Ascending aorta (tissue), 2 donors: ENCODE measurements at regions not wholly inside any gene's neighbourhood (a gene's known extent, or its start where the extent isn't known, plus 50 kb on each side); places are given as distances from the start of the nearest gene placed in this dataset.

Experiments
- DNase-seq, 2 donors: peaks; one replicate each; pipeline ENCODE4 v3.0.0-alpha.2; 2019; ENCODE audit warnings: low spot score in 2 of 2
- H3K27ac ChIP-seq, 2 donors: fragments of 200-600 bp; sonication (generic); one replicate each; pipeline ENCODE4 v1.5.1; 2016 to 2017; ENCODE audit warnings: mild to moderate bottlenecking in 1 of 2
- H3K27me3 ChIP-seq: fragments of 200-600 bp; sonication (generic); one replicate; pipeline ENCODE4 v1.5.1; 2017
- H3K36me3 ChIP-seq, 2 donors: fragments of 200-600 bp; sonication (generic); one replicate each; pipeline ENCODE4 v1.5.1; 2016
- H3K4me1 ChIP-seq, 2 donors: fragments of 200-600 bp; sonication (generic); one replicate each; pipeline ENCODE4 v1.5.1; 2016 to 2017; ENCODE audit warnings: mild to moderate bottlenecking in 1 of 2
- H3K4me3 ChIP-seq, 2 donors: fragments of 200-600 bp; sonication (generic); one replicate each; pipeline ENCODE4 v1.5.1; 2016 to 2017; ENCODE audit warnings: mild to moderate bottlenecking in 1 of 2
- H3K9me3 ChIP-seq, 2 donors: fragments of 200-600 bp; sonication (generic); one replicate each; pipeline ENCODE4 v1.5.1; 2016
- intact Hi-C: fragments of 100-400 bp; cut with DNase I; formaldehyde crosslinking; loops from one replicate; pipeline ENCODE4 v1.15.1; 2023
- TF ChIP-seq, protein P1 (sequence below), 3 experiments: fragments of 200-600 bp in 2 of 3; fragments of 450-650 bp in 1 of 3; sonication (generic) in 2 of 3; IDR thresholded peaks; one replicate each; pipeline ENCODE4 v1.5.1; 2016 to 2019; ENCODE audit warnings: antibody characterized with exemption in 3 of 3, mild to moderate bottlenecking in 1 of 3, moderate library complexity in 1 of 3

- TF ChIP-seq, protein P1, sequence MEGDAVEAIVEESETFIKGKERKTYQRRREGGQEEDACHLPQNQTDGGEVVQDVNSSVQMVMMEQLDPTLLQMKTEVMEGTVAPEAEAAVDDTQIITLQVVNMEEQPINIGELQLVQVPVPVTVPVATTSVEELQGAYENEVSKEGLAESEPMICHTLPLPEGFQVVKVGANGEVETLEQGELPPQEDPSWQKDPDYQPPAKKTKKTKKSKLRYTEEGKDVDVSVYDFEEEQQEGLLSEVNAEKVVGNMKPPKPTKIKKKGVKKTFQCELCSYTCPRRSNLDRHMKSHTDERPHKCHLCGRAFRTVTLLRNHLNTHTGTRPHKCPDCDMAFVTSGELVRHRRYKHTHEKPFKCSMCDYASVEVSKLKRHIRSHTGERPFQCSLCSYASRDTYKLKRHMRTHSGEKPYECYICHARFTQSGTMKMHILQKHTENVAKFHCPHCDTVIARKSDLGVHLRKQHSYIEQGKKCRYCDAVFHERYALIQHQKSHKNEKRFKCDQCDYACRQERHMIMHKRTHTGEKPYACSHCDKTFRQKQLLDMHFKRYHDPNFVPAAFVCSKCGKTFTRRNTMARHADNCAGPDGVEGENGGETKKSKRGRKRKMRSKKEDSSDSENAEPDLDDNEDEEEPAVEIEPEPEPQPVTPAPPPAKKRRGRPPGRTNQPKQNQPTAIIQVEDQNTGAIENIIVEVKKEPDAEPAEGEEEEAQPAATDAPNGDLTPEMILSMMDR (IDR thresholded peaks at IDR 0.05): no peak
- intact Hi-C loops: no loop called here
These were observed 1259.5 kb upstream of the PIK3C3 start for GRCh38 chr18:40695526-40695925.

DNA sequence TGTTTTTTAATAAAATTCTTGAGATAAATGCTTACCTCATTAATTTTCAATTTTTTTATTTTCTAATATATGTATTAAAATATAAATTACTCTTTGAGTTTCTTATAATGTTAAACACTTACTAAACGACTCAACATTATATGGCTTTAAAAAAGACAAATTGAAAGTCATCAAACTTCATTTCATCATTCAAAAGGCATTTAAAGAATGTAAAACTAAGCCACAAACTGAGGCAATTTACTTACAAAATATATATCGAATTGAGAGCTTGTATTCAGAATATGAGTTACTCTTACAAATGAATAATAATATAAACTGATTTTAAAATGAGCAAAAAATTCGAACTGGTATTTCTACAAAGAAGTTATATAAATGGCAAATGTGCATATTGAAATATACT lies 1262.2 kb upstream of the PIK3C3 start:
- H3K9me3 ChIP-seq: no peaks in the 10 kb centered on the region
- no peak overlapping the region for H3K4me3 ChIP-seq
- no peak overlapping the region for H3K27ac ChIP-seq
- intact Hi-C loops: no loop called here
- no peaks in the 10 kb centered on the region for H3K4me1 ChIP-seq
- no peaks in the 10 kb centered on the region for H3K36me3 ChIP-seq
- TF ChIP-seq, protein P1 (IDR thresholded peaks at IDR 0.05): no peak
- H3K27me3 ChIP-seq: no peaks in the 10 kb centered on the region
- no peak for DNase-seq

More at GRCh38 chr18:40695526-40695925, 1259.5 kb upstream of the PIK3C3 start:
- DNase-seq: no peak
- Histone ChIP-seq H3K27ac (no peak overlapping the region), H3K36me3 (no peaks in the 10 kb centered on the region), H3K27me3 (no peaks in the 10 kb centered on the region), H3K4me3 (no peak overlapping the region), H3K4me1 (no peaks in the 10 kb centered on the region), H3K9me3 (no peaks in the 10 kb centered on the region)

GRCh38 chr18:40690062-40690461 lies 1265.0 kb upstream of the PIK3C3 start:
- TF ChIP-seq, protein P1 (IDR thresholded peaks at IDR 0.05): no peak
- Histone ChIP-seq H3K4me1 (no peaks in the 10 kb centered on the region), H3K27me3 (no peaks in the 10 kb centered on the region), H3K27ac (no peak overlapping the region), H3K36me3 (no peaks in the 10 kb centered on the region), H3K4me3 (no peak overlapping the region), H3K9me3 (no peaks in the 10 kb centered on the region)
- intact Hi-C loops: no loop called here
- no peak for DNase-seq

GRCh38 chr18:40687399-40687798 lies 1267.6 kb upstream of the PIK3C3 start:
- intact Hi-C loops: no loop called here
- Histone ChIP-seq H3K4me1 (no peaks in the 10 kb centered on the region), H3K36me3 (no peaks in the 10 kb centered on the region), H3K27me3 (no peaks in the 10 kb centered on the region), H3K27ac (no peak overlapping the region), H3K9me3 (no peaks in the 10 kb centered on the region), H3K4me3 (no peak overlapping the region)
- no peak for DNase-seq
- TF ChIP-seq, protein P1 (IDR thresholded peaks at IDR 0.05): no peak

DNA sequence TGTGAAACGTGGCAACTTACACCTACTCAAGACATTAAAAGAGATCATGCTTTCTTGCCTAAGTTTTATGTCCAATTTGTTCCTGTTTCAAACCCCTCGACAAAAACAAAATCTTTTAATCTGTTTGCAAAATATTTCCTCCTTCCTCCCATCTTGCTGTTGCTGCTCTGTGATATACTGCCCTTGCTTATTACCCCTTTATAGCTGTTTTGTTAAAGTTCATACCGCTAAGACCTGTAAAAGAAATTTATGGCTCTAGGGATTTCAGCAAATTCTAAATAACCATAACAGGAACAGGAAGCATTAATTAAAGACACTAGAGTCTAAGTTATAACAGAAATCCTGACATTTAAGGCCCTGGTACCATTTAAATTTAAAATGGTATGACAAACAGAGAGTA lies 1268.2 kb upstream of the PIK3C3 start:
- H3K4me3 ChIP-seq: no peak overlapping the region
- no peaks in the 10 kb centered on the region for H3K27me3 ChIP-seq
- H3K27ac ChIP-seq: no peak overlapping the region
- TF ChIP-seq, protein P1 (IDR thresholded peaks at IDR 0.05): no peak
- DNase-seq: no peak
- no peaks in the 10 kb centered on the region for H3K4me1 ChIP-seq
- intact Hi-C loops: no loop called here
- H3K36me3 ChIP-seq: no peaks in the 10 kb centered on the region
- no peaks in the 10 kb centered on the region for H3K9me3 ChIP-seq

DNA sequence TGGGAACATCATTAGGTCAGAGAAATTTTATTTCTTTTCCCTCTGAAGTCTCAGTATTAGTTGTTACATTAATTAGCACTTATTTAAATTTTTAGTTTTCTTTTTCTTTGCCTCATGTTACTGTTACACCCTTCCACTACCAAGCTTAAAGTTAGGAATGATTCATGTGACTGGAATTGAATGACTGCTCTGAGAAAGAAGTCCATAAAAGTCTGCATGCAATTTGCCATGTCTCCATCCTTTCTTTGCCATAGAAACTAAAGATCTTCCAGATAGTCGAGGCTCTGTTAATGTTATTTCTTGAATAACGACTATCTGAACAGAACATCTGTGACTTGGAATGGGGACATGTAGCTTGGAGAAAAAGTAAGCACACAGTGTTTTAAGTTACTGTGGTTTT lies 1269.8 kb upstream of the PIK3C3 start:
- no peaks in the 10 kb centered on the region for H3K27me3 ChIP-seq
- intact Hi-C loops: no loop called here
- DNase-seq: no peak
- H3K4me1 ChIP-seq: no peaks in the 10 kb centered on the region
- H3K4me3 ChIP-seq: no peak overlapping the region
- no peak overlapping the region for H3K27ac ChIP-seq
- H3K36me3 ChIP-seq: no peaks in the 10 kb centered on the region
- TF ChIP-seq, protein P1 (IDR thresholded peaks at IDR 0.05): no peak
- H3K9me3 ChIP-seq: no peaks in the 10 kb centered on the region
